ENCODE measurements at regions not wholly inside any gene's neighbourhood (a gene's known extent, or its start where the extent isn't known, plus 50 kb on each side); places are given as distances from the start of the nearest gene placed in this dataset.

GRCh38 chr4:144499777-144500176 is 146.2 kb upstream of the HHIP start:
- DNase-seq (ENCODE audit: low read depth in 1 of 2, low spot score in 1 of 2) (no peak), FAIRE-seq (no peak), ATAC-seq (no peak)
- TF ChIP-seq, protein P1, sequence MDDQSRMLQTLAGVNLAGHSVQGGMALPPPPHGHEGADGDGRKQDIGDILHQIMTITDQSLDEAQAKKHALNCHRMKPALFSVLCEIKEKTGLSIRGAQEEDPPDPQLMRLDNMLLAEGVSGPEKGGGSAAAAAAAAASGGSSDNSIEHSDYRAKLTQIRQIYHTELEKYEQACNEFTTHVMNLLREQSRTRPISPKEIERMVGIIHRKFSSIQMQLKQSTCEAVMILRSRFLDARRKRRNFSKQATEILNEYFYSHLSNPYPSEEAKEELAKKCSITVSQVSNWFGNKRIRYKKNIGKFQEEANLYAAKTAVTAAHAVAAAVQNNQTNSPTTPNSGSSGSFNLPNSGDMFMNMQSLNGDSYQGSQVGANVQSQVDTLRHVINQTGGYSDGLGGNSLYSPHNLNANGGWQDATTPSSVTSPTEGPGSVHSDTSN (IDR thresholded peaks at IDR 0.05): no peak
- TF ChIP-seq RCOR1 (IDR thresholded peaks at IDR 0.05; ENCODE audit: low read depth, low read length) (no peak), CBX2 (IDR thresholded peaks at IDR 0.05; ENCODE audit: borderline replicate concordance, low read depth) (no peak), JUN (IDR thresholded peaks at IDR 0.05) (no peak), ZNF302 (CRISPR knock-in tag; IDR thresholded peaks at IDR 0.05) (no peak), MAX (IDR thresholded peaks at IDR 0.05) (no peak), EHF (CRISPR knock-in tag; IDR thresholded peaks at IDR 0.05) (no peak), FOSL2 (IDR thresholded peaks at IDR 0.05) (no peak), FOSL2 (CRISPR knock-in tag; IDR thresholded peaks at IDR 0.05) (no peak), TP53 (CRISPR knock-in tag; IDR thresholded peaks at IDR 0.05) (no peak), FOXS1 (CRISPR knock-in tag; IDR thresholded peaks at IDR 0.05) (no peak), SMC3 (IDR thresholded peaks at IDR 0.05) (no peak), POLR2AphosphoS2 (conservative IDR thresholded peaks at IDR 0.05; ENCODE audit: low read length) (no peak), JUNB (IDR thresholded peaks at IDR 0.05) (no peak), ZFP36 (IDR thresholded peaks at IDR 0.05; ENCODE audit: borderline replicate concordance, partially characterized antibody) (no peak), REST (IDR thresholded peaks at IDR 0.05) (no peak), ZC3H11A (IDR thresholded peaks at IDR 0.05) (no peak)
- TF ChIP-seq, protein P2, sequence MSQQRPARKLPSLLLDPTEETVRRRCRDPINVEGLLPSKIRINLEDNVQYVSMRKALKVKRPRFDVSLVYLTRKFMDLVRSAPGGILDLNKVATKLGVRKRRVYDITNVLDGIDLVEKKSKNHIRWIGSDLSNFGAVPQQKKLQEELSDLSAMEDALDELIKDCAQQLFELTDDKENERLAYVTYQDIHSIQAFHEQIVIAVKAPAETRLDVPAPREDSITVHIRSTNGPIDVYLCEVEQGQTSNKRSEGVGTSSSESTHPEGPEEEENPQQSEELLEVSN (IDR thresholded peaks at IDR 0.05; ENCODE audit: borderline replicate concordance, low read depth): no peak
- TF ChIP-seq, protein P3, sequence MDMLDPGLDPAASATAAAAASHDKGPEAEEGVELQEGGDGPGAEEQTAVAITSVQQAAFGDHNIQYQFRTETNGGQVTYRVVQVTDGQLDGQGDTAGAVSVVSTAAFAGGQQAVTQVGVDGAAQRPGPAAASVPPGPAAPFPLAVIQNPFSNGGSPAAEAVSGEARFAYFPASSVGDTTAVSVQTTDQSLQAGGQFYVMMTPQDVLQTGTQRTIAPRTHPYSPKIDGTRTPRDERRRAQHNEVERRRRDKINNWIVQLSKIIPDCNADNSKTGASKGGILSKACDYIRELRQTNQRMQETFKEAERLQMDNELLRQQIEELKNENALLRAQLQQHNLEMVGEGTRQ (IDR thresholded peaks at IDR 0.05): no peak
- TF ChIP-seq, protein P4, sequence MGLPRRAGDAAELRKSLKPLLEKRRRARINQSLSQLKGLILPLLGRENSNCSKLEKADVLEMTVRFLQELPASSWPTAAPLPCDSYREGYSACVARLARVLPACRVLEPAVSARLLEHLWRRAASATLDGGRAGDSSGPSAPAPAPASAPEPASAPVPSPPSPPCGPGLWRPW (IDR thresholded peaks at IDR 0.05): no peak
- TF ChIP-seq, protein P5, sequence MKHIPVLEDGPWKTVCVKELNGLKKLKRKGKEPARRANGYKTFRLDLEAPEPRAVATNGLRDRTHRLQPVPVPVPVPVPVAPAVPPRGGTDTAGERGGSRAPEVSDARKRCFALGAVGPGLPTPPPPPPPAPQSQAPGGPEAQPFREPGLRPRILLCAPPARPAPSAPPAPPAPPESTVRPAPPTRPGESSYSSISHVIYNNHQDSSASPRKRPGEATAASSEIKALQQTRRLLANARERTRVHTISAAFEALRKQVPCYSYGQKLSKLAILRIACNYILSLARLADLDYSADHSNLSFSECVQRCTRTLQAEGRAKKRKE (CRISPR knock-in tag; IDR thresholded peaks at IDR 0.05; ENCODE audit: low read depth): no peak
- no peak overlapping the region for H3K27ac ChIP-seq
- H3K9me3 ChIP-seq: no peaks in the 10 kb centered on the region
- no peak overlapping the region for H3K4me2 ChIP-seq
- POLR2A ChIA-PET: no interaction called here
- H3K4me3 ChIP-seq: no peak overlapping the region
- H3K4me1 ChIP-seq: no peaks in the 10 kb centered on the region
- CTCF ChIA-PET: no interaction called here

- Histone ChIP-seq H3K9me3 (no peaks in the 10 kb centered on the region), H3K4me1 (no peaks in the 10 kb centered on the region), H3K27ac (no peak overlapping the region), H3K4me2 (no peak overlapping the region), H3K4me3 (no peak overlapping the region)
- ChIA-PET CTCF (no interaction called here), POLR2A (no interaction called here)
- 85% methylated on average over 1 of the region's 1 CpG for WGBS (ENCODE audit: missing lambda C conversion rate)
- no peak for DNase-seq (ENCODE audit: low read depth in 1 of 2, low spot score in 1 of 2)
- TF ChIP-seq POLR2A (IDR thresholded peaks at IDR 0.05; ENCODE audit: low read length): no peak
- TF ChIP-seq MAZ (IDR thresholded peaks at IDR 0.05; ENCODE audit: borderline replicate concordance, low read depth, low read length): no peak
- no peak for TF ChIP-seq ELK1 (IDR thresholded peaks at IDR 0.05; ENCODE audit: low read depth, low read length)
- TF ChIP-seq ZFP36 (IDR thresholded peaks at IDR 0.05; ENCODE audit: borderline replicate concordance, partially characterized antibody): no peak
- TF ChIP-seq CHD2 (IDR thresholded peaks at IDR 0.05; ENCODE audit: low read length, partially characterized antibody): no peak
- TF ChIP-seq GATA3 (IDR thresholded peaks at IDR 0.05; ENCODE audit: borderline replicate concordance): no peak
- TF ChIP-seq FOSL2 (IDR thresholded peaks at IDR 0.05): no peak
- no peak for TF ChIP-seq FOSL2 (CRISPR knock-in tag; IDR thresholded peaks at IDR 0.05)
- TF ChIP-seq EHF (CRISPR knock-in tag; IDR thresholded peaks at IDR 0.05): no peak
- FAIRE-seq: no peak
- no peak for ATAC-seq
Observed at GRCh38 chr4:144501231-144501780, 144.7 kb upstream of the HHIP start.

All from A549 (cell line).